ENCODE measurements at regions not wholly inside any gene's neighbourhood (a gene's known extent, or its start where the extent isn't known, plus 50 kb on each side); places are given as distances from the start of the nearest gene placed in this dataset.

- Mint-ChIP-seq H3K9me3 (no peaks in the 10 kb centered on the region), H3K36me3 (ENCODE audit: low read depth) (no peaks in the 10 kb centered on the region), H3K4me3 (no peak overlapping the region), H3K4me1 (no peaks in the 10 kb centered on the region), H3K27ac (no peak overlapping the region), H3K27me3 (ENCODE audit: low read depth) (no peaks in the 10 kb centered on the region)
- no peak for TF ChIP-seq CTCF (IDR thresholded peaks at IDR 0.05; ENCODE audit: unreplicated experiment in 3 of 3)
Observed at GRCh38 chr18:51998711-51999110, 341.3 kb upstream of the DCC start.

GRCh38 chr18:51999351-51999750 is 340.6 kb upstream of the DCC start:
- Mint-ChIP-seq H3K27me3 (ENCODE audit: low read depth) (no peaks in the 10 kb centered on the region), H3K27ac (no peak overlapping the region), H3K9me3 (no peaks in the 10 kb centered on the region), H3K4me1 (no peaks in the 10 kb centered on the region), H3K36me3 (ENCODE audit: low read depth) (no peaks in the 10 kb centered on the region), H3K4me3 (no peak overlapping the region)
- no peak for TF ChIP-seq CTCF (IDR thresholded peaks at IDR 0.05; ENCODE audit: unreplicated experiment in 3 of 3)

GRCh38 chr18:52000435-52000834 is 339.6 kb upstream of the DCC start:
- H3K4me1 Mint-ChIP-seq: no peaks in the 10 kb centered on the region
- H3K36me3 Mint-ChIP-seq (ENCODE audit: low read depth): no peaks in the 10 kb centered on the region
- H3K9me3 Mint-ChIP-seq: no peaks in the 10 kb centered on the region
- TF ChIP-seq CTCF (IDR thresholded peaks at IDR 0.05; ENCODE audit: unreplicated experiment in 3 of 3): no peak
- H3K27me3 Mint-ChIP-seq (ENCODE audit: low read depth): no peaks in the 10 kb centered on the region
- H3K27ac Mint-ChIP-seq: no peak overlapping the region
- H3K4me3 Mint-ChIP-seq: no peak overlapping the region

- Mint-ChIP-seq H3K36me3 (ENCODE audit: low read depth) (no peaks in the 10 kb centered on the region), H3K9me3 (no peaks in the 10 kb centered on the region), H3K4me3 (no peak overlapping the region), H3K27ac (no peak overlapping the region), H3K27me3 (ENCODE audit: low read depth) (no peaks in the 10 kb centered on the region), H3K4me1 (no peaks in the 10 kb centered on the region)
- TF ChIP-seq CTCF (IDR thresholded peaks at IDR 0.05; ENCODE audit: unreplicated experiment in 3 of 3): no peak
Observed at GRCh38 chr18:52001106-52001505, 338.9 kb upstream of the DCC start.

GRCh38 chr18:52002600-52002999 is 337.4 kb upstream of the DCC start:
- Mint-ChIP-seq H3K4me3 (no peak overlapping the region), H3K4me1 (no peaks in the 10 kb centered on the region), H3K27ac (no peak overlapping the region), H3K9me3 (no peaks in the 10 kb centered on the region), H3K36me3 (ENCODE audit: low read depth) (no peaks in the 10 kb centered on the region), H3K27me3 (ENCODE audit: low read depth) (no peaks in the 10 kb centered on the region)
- TF ChIP-seq CTCF (IDR thresholded peaks at IDR 0.05; ENCODE audit: unreplicated experiment in 3 of 3): no peak

GRCh38 chr18:52007105-52007504 is 332.9 kb upstream of the DCC start:
- H3K27me3 Mint-ChIP-seq (ENCODE audit: low read depth): no peaks in the 10 kb centered on the region
- no peaks in the 10 kb centered on the region for H3K9me3 Mint-ChIP-seq
- peaks cover 6% of the 10 kb centered on the region for H3K4me1 Mint-ChIP-seq
- no peak overlapping the region for H3K27ac Mint-ChIP-seq
- H3K36me3 Mint-ChIP-seq (ENCODE audit: low read depth): no peaks in the 10 kb centered on the region
- no peak overlapping the region for H3K4me3 Mint-ChIP-seq
- no peak for TF ChIP-seq CTCF (IDR thresholded peaks at IDR 0.05; ENCODE audit: unreplicated experiment in 3 of 3)

All from nephron (organoid).